ENCODE measurements at regions not wholly inside any gene's neighbourhood (a gene's known extent, or its start where the extent isn't known, plus 50 kb on each side); places are given as distances from the start of the nearest gene placed in this dataset.

DNA sequence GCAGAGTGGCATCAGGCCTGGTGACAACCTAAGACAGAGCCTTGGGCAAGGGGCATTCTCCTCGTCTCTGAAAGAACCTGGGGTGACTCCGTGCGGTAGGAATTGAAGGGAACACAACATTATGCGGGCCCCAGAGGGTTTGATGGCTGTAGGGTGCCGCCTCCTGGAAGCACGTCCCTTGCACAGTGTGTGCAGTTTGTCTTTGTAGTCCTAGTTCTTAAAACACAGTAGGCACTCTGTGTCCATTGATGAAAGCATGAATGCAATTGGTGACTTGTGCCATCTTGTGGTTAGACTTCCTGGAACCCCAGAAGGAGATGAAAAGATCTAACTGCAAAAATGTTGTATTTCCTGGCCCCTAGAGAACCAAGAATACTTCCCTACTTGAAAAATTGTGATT lies 279.8 kb downstream of the UTP18 start:
- DNase-seq (ENCODE audit: low read depth in 2 of 3, low spot score in 1 of 3) = peak in 1 of 3 donors; percentile 3

DNA sequence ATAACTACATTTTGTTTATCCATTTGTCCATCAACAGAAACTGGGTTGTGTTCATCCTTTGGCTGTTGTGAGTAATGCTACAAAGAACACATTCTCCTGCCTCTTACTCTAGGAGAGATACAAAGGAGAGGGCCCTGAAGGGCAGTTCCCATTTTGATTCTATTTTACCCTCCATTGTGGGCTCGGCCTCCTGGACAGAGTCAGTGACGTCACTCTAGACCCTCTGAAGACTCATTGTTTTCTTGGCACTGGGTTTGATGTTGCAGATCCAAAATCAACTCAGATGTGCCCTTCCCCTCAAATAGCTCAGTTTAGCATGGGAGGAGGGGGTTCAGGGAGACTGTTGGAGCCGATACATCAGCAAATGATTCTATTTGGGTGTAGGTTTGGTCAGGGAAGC lies 280.9 kb downstream of the UTP18 start:
- no peak for DNase-seq (ENCODE audit: low read depth in 2 of 3, low spot score in 1 of 3)

GRCh38 chr17:51546114-51546513 lies 285.8 kb downstream of the UTP18 start:
- DNase-seq (ENCODE audit: low read depth in 2 of 3, low spot score in 1 of 3) = no peak

GRCh38 chr17:51548125-51548524 lies 287.8 kb downstream of the UTP18 start:
- no peak for DNase-seq (ENCODE audit: low read depth in 2 of 3, low spot score in 1 of 3)

DNA sequence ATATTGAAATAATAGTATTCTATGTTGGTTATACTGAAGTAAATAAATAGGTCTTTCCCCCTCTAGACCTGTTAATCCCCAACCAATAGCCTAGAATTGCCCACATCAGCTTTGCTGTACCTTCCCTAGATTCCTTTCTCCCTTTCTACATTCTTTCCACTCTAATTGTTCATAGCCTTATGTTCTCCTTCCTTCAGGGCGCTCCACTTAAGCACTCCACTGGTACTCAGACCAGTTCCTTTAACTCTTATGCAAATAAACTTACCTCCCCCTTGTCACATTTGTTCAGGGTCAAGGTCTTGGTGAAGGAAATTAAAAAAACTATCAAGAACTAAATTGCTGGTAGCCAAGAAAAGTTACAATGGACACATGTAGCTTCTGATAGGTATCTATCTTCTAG lies 294.8 kb downstream of the UTP18 start:
- no peak for DNase-seq (ENCODE audit: low read depth in 2 of 3, low spot score in 1 of 3)

- no peak for DNase-seq (ENCODE audit: low read depth in 2 of 3, low spot score in 1 of 3)
These were observed 299.4 kb downstream of the UTP18 start for GRCh38 chr17:51559778-51560177.

- no peak for DNase-seq (ENCODE audit: low read depth in 2 of 3, low spot score in 1 of 3)
These were observed 300.1 kb downstream of the UTP18 start for GRCh38 chr17:51560398-51560797.

DNA sequence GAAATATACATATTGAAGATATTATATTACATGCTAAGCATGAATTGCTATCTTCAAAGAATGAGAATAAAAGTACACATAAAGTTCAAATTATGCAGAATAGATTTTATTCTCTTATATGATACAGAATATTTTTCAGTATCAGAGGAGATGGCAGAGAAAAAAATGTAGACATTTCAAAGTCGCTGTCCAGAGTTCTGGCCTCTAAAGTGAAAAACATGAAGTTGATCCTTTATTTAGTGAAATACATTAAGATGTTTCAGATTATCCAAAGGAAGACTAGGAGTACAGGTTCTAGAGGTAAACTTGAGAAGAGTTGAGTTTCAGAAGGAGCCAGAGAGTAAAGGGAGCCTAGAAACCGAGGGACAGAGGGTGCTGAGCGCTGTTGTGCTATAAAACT lies 303.6 kb downstream of the UTP18 start:
- no peak for DNase-seq (ENCODE audit: low read depth in 2 of 3, low spot score in 1 of 3)

- no peak for DNase-seq (ENCODE audit: low read depth in 2 of 3, low spot score in 1 of 3)
These were observed 311.8 kb downstream of the UTP18 start for GRCh38 chr17:51572115-51572514.
